Karpas-422 (cell line): ENCODE measurements at regions not wholly inside any gene's neighbourhood (a gene's known extent, or its start where the extent isn't known, plus 50 kb on each side); places are given as distances from the start of the nearest gene placed in this dataset.

ENCODE experiments used
- DNase-seq: peaks from one replicate; pipeline ENCODE4 v3.0.0-alpha.2; 2015
- H2AFZ ChIP-seq: fragments of 200-600 bp; sonication (generic); 2 replicates; pipeline ENCODE4 v1.6.1; 2014; ENCODE audit warnings: antibody characterized with exemption, low read length, mixed read lengths
- H3K27ac ChIP-seq: fragments of 200-600 bp; sonication (generic); 2 replicates; pipeline ENCODE4 v1.5.1; 2014; ENCODE audit warnings: mild to moderate bottlenecking, low read length, moderate library complexity
- H3K27me3 ChIP-seq: fragments of 200-600 bp; sonication (generic); 2 replicates; pipeline ENCODE4 v1.6.1; 2014; ENCODE audit warnings: low read length, mixed read lengths
- H3K36me3 ChIP-seq: fragments of 200-600 bp; sonication (generic); 2 replicates; pipeline ENCODE4 v1.6.1; 2014; ENCODE audit warnings: low read length, mixed read lengths; ENCODE audit not compliant: insufficient read depth
- H3K4me1 ChIP-seq: fragments of 200-600 bp; sonication (generic); 2 replicates; pipeline ENCODE4 v1.6.1; 2014; ENCODE audit warnings: mild to moderate bottlenecking, low read length, mixed read lengths
- H3K4me2 ChIP-seq: fragments of 200-600 bp; sonication (generic); 2 replicates; pipeline ENCODE4 v1.6.1; 2014; ENCODE audit warnings: low read length, low read depth, mild to moderate bottlenecking; ENCODE audit not compliant: poor library complexity, severe bottlenecking
- H3K4me3 ChIP-seq: fragments of 200-600 bp; sonication (generic); 2 replicates; pipeline ENCODE4 v1.5.1; 2014; ENCODE audit warnings: mild to moderate bottlenecking, antibody characterized with exemption, low read length, mixed read lengths
- H3K79me2 ChIP-seq: fragments of 200-600 bp; sonication (generic); 2 replicates; pipeline ENCODE4 v1.6.1; 2014; ENCODE audit warnings: mild to moderate bottlenecking, low read length, mixed read lengths
- H3K9ac ChIP-seq: fragments of 200-600 bp; sonication (generic); 2 replicates; pipeline ENCODE4 v1.6.0; 2014; ENCODE audit warnings: low read length
- H3K9me2 ChIP-seq: fragments of 200-600 bp; sonication (generic), shearing (Covaris generic); replicated peaks from 2 replicates; pipeline ENCODE4 v1.6.0; 2014; ENCODE audit warnings: mild to moderate bottlenecking, low read length, moderate library complexity; ENCODE audit not compliant: insufficient read depth
- H3K9me3 ChIP-seq: fragments of 300-700, 200-600 bp; sonication (generic); 2 replicates; pipeline ENCODE4 v1.6.1; 2014; ENCODE audit warnings: low read length, mixed read lengths
- H4K20me1 ChIP-seq: fragments of 200-600 bp; sonication (generic); 2 replicates; pipeline ENCODE4 v1.6.1; 2014; ENCODE audit warnings: mild to moderate bottlenecking, antibody characterized with exemption, low read length, low read depth; ENCODE audit not compliant: insufficient read depth

DNA sequence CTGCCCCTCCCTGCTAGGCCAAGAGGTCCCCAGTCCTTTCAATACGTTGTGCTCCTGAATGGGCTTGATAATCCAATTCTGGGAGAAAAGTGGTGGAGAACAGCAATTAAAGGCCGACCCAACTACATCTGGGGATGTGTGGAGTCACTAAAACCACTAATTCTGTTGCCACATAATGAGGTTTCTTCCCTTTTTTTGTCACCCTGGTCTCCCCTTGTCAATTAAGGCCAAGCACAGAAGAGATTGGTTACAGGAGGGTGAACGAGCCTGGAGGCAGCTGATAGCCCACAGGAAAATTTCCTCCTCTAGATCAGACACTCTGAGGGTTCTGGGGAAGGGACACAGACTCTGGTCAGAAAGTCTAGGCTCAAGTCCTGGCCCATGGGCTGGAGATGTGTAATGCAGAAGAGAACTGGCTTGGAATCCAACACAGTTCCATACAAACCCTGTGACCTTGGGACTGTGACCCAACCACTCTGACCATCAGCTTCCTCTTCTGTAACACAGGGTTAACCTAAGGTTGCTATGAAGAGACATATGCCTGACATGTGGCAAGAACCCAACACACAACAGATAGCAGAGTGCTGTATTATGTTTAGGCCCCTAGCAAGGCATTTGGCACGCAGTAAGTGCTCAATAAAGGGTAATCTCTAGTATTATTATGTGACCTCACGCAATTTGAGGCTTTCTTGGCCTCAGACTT lies 146.4 kb downstream of the CHST1 start:
- Histone ChIP-seq H3K4me3 (no peak overlapping the region), H3K9ac (no peak overlapping the region), H3K79me2 (no peaks in the 10 kb centered on the region), H4K20me1 (no peaks in the 10 kb centered on the region), H3K27me3 (no peaks in the 10 kb centered on the region), H3K4me1 (no peaks in the 10 kb centered on the region), H3K9me2 (no peaks in the 10 kb centered on the region), H2AFZ (no peak overlapping the region), H3K27ac (no peak overlapping the region), H3K4me2 (no peak overlapping the region), H3K36me3 (no peaks in the 10 kb centered on the region), H3K9me3 (no peaks in the 10 kb centered on the region)
- no peak for DNase-seq

DNA sequence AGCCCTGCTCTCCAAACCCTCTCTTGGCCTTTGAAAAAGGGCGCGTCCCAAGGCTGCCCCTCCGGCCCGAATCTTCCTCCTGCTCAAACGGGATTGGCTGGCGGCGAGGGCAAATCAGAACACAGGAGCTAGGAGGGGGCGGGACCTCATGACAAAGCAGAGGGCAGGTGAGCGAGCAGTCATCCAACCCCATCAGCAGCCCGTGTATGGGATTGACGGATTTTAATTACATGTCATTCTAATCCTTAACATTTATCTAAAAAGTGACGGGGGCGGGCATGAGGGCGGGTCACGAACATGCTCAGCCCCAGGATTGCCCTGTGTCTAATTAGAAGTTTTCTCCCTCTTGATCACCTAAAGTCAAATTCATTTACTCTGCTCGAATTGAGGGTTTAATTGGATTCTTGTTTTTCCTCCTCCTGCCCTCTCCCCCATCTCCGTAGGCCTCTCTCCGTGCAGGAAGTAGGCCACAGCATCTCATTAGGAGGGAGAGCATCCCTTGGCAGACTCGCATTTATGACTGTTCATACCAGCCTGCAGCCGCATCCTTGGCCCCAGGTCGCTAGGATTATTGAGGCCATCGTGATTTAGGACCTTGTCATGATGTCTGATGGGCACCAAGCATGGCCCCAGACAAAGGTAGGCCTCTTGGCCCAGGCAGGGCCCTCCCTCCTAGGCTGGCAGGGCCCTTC lies 147.1 kb downstream of the CHST1 start:
- no peaks in the 10 kb centered on the region for H3K9me3 ChIP-seq
- H3K4me1 ChIP-seq = no peaks in the 10 kb centered on the region
- H3K4me2 ChIP-seq = no peak overlapping the region
- no peaks in the 10 kb centered on the region for H3K79me2 ChIP-seq
- H2AFZ ChIP-seq = no peak overlapping the region
- no peak overlapping the region for H3K4me3 ChIP-seq
- H3K27ac ChIP-seq = no peak overlapping the region
- no peak for DNase-seq
- H4K20me1 ChIP-seq = no peaks in the 10 kb centered on the region
- H3K27me3 ChIP-seq = no peaks in the 10 kb centered on the region
- H3K36me3 ChIP-seq = no peaks in the 10 kb centered on the region
- H3K9me2 ChIP-seq = no peaks in the 10 kb centered on the region
- no peak overlapping the region for H3K9ac ChIP-seq

DNA sequence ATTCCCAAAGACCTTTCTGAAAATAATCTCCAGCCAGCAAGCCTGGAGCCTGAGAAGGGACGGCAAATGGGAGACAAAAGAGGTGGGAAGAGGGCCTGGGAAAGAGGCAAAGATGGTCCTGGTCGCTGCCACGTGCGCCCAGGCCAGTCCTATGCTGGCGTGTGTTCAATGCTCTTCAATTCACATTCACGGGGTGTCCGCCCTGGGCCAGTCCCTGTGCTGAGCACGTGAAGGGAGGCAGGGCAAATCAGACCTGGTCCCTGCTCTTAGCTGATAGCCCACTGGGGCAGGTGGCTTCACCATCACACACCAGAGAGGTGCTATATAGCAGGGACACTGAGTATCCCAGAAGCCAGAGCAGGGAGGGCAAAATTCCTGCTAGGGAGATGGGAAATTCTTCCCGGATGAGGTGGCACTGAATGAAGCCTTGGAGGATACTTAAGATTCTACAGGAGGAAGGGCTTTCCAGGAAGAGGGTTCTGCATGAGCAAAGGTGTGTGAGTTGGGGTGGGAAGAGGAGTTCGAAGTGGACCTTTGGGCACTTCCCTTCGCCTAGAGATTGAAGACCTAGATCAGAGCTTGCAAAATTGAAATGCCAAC lies 148.2 kb downstream of the CHST1 start:
- Histone ChIP-seq H3K4me2 (no peak overlapping the region), H2AFZ (no peak overlapping the region), H3K27ac (no peak overlapping the region), H3K4me3 (no peak overlapping the region), H3K79me2 (no peaks in the 10 kb centered on the region), H3K27me3 (no peaks in the 10 kb centered on the region), H4K20me1 (no peaks in the 10 kb centered on the region), H3K36me3 (no peaks in the 10 kb centered on the region), H3K9me3 (no peaks in the 10 kb centered on the region), H3K9me2 (no peaks in the 10 kb centered on the region), H3K9ac (no peak overlapping the region), H3K4me1 (no peaks in the 10 kb centered on the region)
- no peak for DNase-seq

DNA sequence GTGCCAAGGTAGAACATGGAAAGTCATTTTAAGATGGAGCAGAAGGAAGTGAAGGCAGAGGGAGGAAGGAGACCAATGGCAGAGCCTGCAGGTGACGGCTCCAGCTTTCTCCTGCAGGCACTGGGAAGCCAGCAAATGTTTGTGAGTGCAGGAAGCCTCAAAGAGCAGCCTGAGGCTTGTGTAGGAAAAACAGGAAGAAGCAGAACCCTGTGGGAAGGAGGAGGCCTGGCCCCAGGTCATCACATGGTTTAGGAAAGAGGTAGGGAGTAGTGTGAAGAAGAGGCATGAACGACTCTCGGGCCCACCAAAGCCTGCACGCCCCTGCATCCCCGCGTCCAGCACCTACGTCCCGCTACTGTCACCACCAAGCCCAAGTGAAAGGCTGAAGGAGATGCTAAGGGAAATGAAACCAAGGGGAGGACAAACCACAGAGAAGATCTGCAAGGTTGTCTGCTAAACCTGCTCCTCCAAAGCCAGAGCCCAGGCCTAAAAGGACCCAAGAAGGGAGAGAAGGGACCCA lies 151.5 kb downstream of the CHST1 start:
- DNase-seq = no peak
- Histone ChIP-seq H3K9ac (no peak overlapping the region), H3K27me3 (no peaks in the 10 kb centered on the region), H3K4me2 (no peak overlapping the region), H3K4me1 (no peaks in the 10 kb centered on the region), H2AFZ (no peak overlapping the region), H3K79me2 (no peaks in the 10 kb centered on the region), H3K9me3 (no peaks in the 10 kb centered on the region), H3K27ac (no peak overlapping the region), H3K4me3 (no peak overlapping the region), H3K36me3 (no peaks in the 10 kb centered on the region), H3K9me2 (no peaks in the 10 kb centered on the region), H4K20me1 (no peaks in the 10 kb centered on the region)

DNA sequence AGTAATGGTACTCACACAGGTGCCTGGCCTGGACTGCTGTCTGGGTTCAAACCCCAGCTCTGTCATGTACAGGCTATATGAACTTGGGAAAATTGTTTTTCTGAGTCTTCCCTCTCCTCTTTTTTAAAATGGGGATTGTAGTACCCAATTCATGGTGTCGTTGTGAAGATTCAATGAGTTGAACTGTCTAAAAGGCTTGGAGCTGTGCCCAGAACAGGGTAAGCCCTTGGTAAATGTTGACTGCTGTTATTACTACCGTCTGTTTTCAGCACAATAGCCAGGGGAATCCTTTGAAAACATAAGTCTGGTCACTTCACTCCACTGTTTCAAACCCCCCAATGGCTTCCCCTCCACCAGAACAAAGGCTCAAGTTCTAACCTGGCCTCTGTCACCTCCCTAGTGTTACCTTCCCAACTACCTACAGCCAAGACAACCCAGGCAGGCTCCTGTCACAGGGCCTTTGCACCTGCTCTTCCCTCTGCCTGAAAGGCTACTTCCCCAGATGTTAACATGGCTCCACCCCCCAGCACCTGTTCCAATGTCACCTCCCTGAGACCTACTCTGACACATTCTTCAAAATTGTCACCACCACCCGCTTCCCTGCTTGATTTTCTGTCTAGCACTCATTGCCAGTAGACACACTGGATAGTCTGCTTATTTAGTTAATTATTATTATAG lies 152.8 kb downstream of the CHST1 start:
- Histone ChIP-seq H3K4me2 (no peak overlapping the region), H3K36me3 (no peaks in the 10 kb centered on the region), H3K79me2 (no peaks in the 10 kb centered on the region), H2AFZ (no peak overlapping the region), H3K27me3 (no peaks in the 10 kb centered on the region), H3K9me2 (no peaks in the 10 kb centered on the region), H3K9me3 (no peaks in the 10 kb centered on the region), H3K9ac (no peak overlapping the region), H3K27ac (no peak overlapping the region), H3K4me3 (no peak overlapping the region), H3K4me1 (no peaks in the 10 kb centered on the region), H4K20me1 (no peaks in the 10 kb centered on the region)
- DNase-seq = no peak

DNA sequence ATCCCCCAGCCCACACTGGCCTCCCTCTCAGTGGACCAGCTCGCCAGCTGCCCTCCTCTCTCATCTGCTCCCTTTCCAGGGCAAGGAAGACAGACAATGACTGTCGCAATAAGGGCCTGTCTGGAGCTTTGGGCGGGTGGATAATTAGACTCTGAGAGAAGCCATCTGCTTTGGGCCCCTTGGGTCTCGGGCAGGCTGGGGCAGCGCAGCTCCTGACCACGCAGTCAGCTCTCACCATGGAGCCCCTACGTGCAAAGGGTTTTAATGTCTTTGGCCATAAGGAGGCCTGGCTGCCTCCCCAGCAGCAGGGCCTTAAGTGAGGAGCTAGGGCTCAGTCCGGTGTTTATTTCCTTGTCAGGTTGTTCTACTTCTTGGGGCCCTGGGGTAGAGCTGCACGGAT lies 153.9 kb downstream of the CHST1 start:
- DNase-seq = no peak
- no peak overlapping the region for H2AFZ ChIP-seq
- H3K27ac ChIP-seq = no peak overlapping the region
- no peak overlapping the region for H3K4me2 ChIP-seq
- no peaks in the 10 kb centered on the region for H4K20me1 ChIP-seq
- H3K4me1 ChIP-seq = no peaks in the 10 kb centered on the region
- no peak overlapping the region for H3K4me3 ChIP-seq
- H3K36me3 ChIP-seq = no peaks in the 10 kb centered on the region
- no peaks in the 10 kb centered on the region for H3K9me3 ChIP-seq
- no peak overlapping the region for H3K9ac ChIP-seq
- no peaks in the 10 kb centered on the region for H3K9me2 ChIP-seq
- H3K27me3 ChIP-seq = no peaks in the 10 kb centered on the region
- H3K79me2 ChIP-seq = no peaks in the 10 kb centered on the region

DNA sequence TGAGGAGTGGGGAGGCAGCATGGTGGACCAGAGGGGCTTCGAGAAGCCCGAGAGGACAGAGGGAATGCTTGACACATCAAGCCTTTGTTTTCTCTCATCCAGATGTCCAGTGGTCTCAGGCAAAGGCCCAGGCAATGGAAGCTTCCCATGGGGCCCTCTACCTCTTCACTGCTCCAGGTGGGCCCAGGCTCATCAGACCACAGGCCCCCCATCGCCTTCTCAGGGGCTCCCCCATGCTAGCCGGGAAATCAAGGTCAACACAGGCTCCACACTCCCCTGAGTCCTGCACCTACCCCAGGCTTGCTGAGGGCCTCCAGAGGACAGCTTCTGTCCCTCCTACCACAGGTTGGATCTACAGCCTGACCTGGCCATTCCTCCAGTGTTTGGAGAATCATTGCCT lies 157.5 kb downstream of the CHST1 start:
- Histone ChIP-seq H3K27me3 (no peaks in the 10 kb centered on the region), H3K79me2 (no peaks in the 10 kb centered on the region)

DNA sequence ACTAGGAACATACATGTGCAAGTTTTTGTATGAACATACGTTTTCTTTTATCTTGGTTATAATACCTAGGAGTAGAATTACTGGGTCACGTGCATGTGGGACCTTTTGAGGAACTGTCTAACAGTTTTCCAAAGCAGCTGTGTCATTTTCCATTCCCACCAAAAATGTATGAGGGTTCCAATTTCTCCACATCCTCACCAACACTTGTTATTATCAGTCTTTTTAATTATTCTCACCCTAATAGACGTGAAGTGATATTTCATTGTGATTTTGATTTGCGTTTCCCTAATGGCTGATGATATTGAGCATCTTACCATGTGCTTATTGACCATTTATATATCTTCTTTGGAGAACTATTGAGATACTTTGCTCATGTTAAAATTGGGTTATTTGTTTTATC lies 162.1 kb downstream of the CHST1 start:
- Histone ChIP-seq H3K27me3 (no peaks in the 10 kb centered on the region), H3K36me3 (no peaks in the 10 kb centered on the region), H3K4me3 (no peak overlapping the region), H3K9me3 (no peaks in the 10 kb centered on the region), H3K4me1 (no peaks in the 10 kb centered on the region), H3K4me2 (no peak overlapping the region), H3K27ac (no peak overlapping the region), H3K79me2 (no peaks in the 10 kb centered on the region), H4K20me1 (no peaks in the 10 kb centered on the region), H3K9ac (no peak overlapping the region), H2AFZ (no peak overlapping the region), H3K9me2 (no peaks in the 10 kb centered on the region)
- no peak for DNase-seq

More for the DNA sequence above, 157.5 kb downstream of the CHST1 start:
- Histone ChIP-seq H3K4me2 (no peak overlapping the region), H3K9me3 (no peaks in the 10 kb centered on the region), H3K4me3 (no peak overlapping the region), H4K20me1 (no peaks in the 10 kb centered on the region), H3K9ac (no peak overlapping the region), H2AFZ (no peak overlapping the region), H3K4me1 (no peaks in the 10 kb centered on the region), H3K27ac (no peak overlapping the region), H3K9me2 (no peaks in the 10 kb centered on the region), H3K36me3 (no peaks in the 10 kb centered on the region)
- DNase-seq = no peak
